PC-9 (cell line): ENCODE measurements at regions not wholly inside any gene's neighbourhood (a gene's known extent, or its start where the extent isn't known, plus 50 kb on each side); places are given as distances from the start of the nearest gene placed in this dataset.
"Not testable (repeated sequence)": the region's sequence is repeated elsewhere in the genome, so short reads cannot be mapped to it uniquely, and the experiment has no call there.

Source experiments
- BruUV-seq: library from RNA; stranded (reverse); fragments of 400-500 nt; replicated peaks from 2 replicates; lab custom pipeline; 2021; lab: Mats Ljungman, UMichigan
- CTCF ChIA-PET: fragments of 300-600 bp; sonication (Branson Sonifier 250); formaldehyde crosslinking; loops from one replicate; lab custom pipeline; 2022; ENCODE audit warnings: antibody characterized with exemption; lab: Charles Lee
- POLR2A ChIA-PET: fragments of 300-600 bp; sonication (Branson Sonifier 250); formaldehyde crosslinking; loops from one replicate; lab custom pipeline; 2022; ENCODE audit warnings: antibody characterized with exemption; ENCODE audit not compliant: unreplicated experiment; lab: Charles Lee
- DNase-seq, 2 experiments: peaks; one replicate each; pipeline versions ENCODE4 v3.0.0 to v3.0.0-alpha.2; 2015 to 2022; ENCODE audit warnings: mixed read lengths in 1 of 2
- H2AFZ ChIP-seq: fragments of 200-600 bp; sonication (generic); 2 replicates; pipeline ENCODE4 v1.8.1; 2017; ENCODE audit warnings: antibody characterized with exemption
- H3F3A ChIP-seq: fragments of 200-600 bp; sonication (generic); 2 replicates; pipeline ENCODE4 v1.8.1; 2017; ENCODE audit warnings: antibody characterized with exemption, mild to moderate bottlenecking, low read depth; ENCODE audit not compliant: insufficient read depth
- H3K27ac ChIP-seq: fragments of 200-600 bp; sonication (generic); 2 replicates; pipeline ENCODE4 v1.6.1; 2016; ENCODE audit warnings: mixed run types
- H3K27me3 ChIP-seq: fragments of 200-600 bp; sonication (generic); 2 replicates; pipeline ENCODE4 v1.6.1; 2016; ENCODE audit warnings: low read depth, mixed run types; ENCODE audit not compliant: insufficient read depth
- H3K36me3 ChIP-seq: fragments of 200-600 bp; sonication (generic); 2 replicates; pipeline ENCODE4 v1.6.1; 2016; ENCODE audit warnings: low read depth, mixed run types
- H3K4me1 ChIP-seq: fragments of 200-600 bp; sonication (generic); replicated peaks from 2 replicates; pipeline ENCODE4 v1.6.1; 2016; ENCODE audit warnings: mixed run types; ENCODE audit not compliant: insufficient read depth
- H3K4me2 ChIP-seq: fragments of 200-600 bp; sonication (generic); 2 replicates; pipeline ENCODE4 v1.6.1; 2017; ENCODE audit warnings: mixed run types
- H3K4me3 ChIP-seq: fragments of 200-600 bp; sonication (generic); 2 replicates; pipeline ENCODE4 v1.6.1; 2016; ENCODE audit warnings: mixed run types
- H3K79me2 ChIP-seq: fragments of 200-600 bp; sonication (generic); 2 replicates; pipeline ENCODE4 v1.6.1; 2017; ENCODE audit warnings: low read depth, mixed run types
- H3K9me2 ChIP-seq: fragments of 200-600 bp; sonication (generic); 2 replicates; pipeline ENCODE4 v1.8.1; 2017; ENCODE audit warnings: mild to moderate bottlenecking; ENCODE audit not compliant: insufficient read depth
- H3K9me3 ChIP-seq: fragments of 200-600 bp; sonication (generic); 2 replicates; pipeline ENCODE4 v1.8.1; 2016; ENCODE audit warnings: low read depth; ENCODE audit not compliant: insufficient read depth
- H4K20me1 ChIP-seq: fragments of 200-600 bp; sonication (generic); 2 replicates; pipeline ENCODE4 v1.8.1; 2017; ENCODE audit not compliant: insufficient read depth
- CTCF ChIP-seq: fragments of 200-600 bp; sonication (generic); conservative IDR thresholded peaks from 2 replicates; pipeline ENCODE4 v1.6.1; 2017; ENCODE audit warnings: mixed run types, antibody characterized with exemption, mild to moderate bottlenecking, moderate library complexity
- EZH2 ChIP-seq: fragments of 200-600 bp; sonication (generic); IDR thresholded peaks from 2 replicates; pipeline ENCODE4 v1.8.0; 2017; ENCODE audit warnings: antibody characterized with exemption, low read depth
- intact Hi-C: fragments of 100-400 bp; cut with micrococcal nuclease; formaldehyde crosslinking; loops from one replicate; pipeline ENCODE4 v1.10.0; 2022; ENCODE audit not compliant: unreplicated experiment

GRCh38 chr6:170003027-170003426 lies 251.6 kb downstream of the ERMARD start:
- Histone ChIP-seq H3F3A (no peaks in the 10 kb centered on the region), H3K4me2 (no peak overlapping the region), H3K27me3 (peaks cover 22% of the 10 kb centered on the region), H2AFZ (no peak overlapping the region), H3K27ac (no peak overlapping the region), H3K9me2 (no peaks in the 10 kb centered on the region), H4K20me1 (no peaks in the 10 kb centered on the region), H3K36me3 (no peaks in the 10 kb centered on the region), H3K4me1 (no peaks in the 10 kb centered on the region), H3K79me2 (no peaks in the 10 kb centered on the region), H3K4me3 (no peak overlapping the region), H3K9me3 (no peaks in the 10 kb centered on the region)
- no peak for DNase-seq
- BruUV-seq = no TSS peak
- intact Hi-C loops = no loop called here
- ChIA-PET CTCF (no interaction called here), POLR2A (no interaction called here)
- TF ChIP-seq EZH2 = no peak
- peak; percentile 39; the same call in 1 of the 2 replicates for TF ChIP-seq CTCF

GRCh38 chr6:170001782-170002181 lies 250.4 kb downstream of the ERMARD start:
- H3K9me3 ChIP-seq, intact Hi-C loops, H3K79me2 ChIP-seq, CTCF ChIA-PET, H3K9me2 ChIP-seq, H3K4me1 ChIP-seq, H3K36me3 ChIP-seq, H3K4me3 ChIP-seq, POLR2A ChIA-PET, DNase-seq, H4K20me1 ChIP-seq, H3F3A ChIP-seq, BruUV-seq, H2AFZ ChIP-seq, H3K27ac ChIP-seq, H3K4me2 ChIP-seq: not testable (repeated sequence)
- peaks cover 14% of the 10 kb centered on the region for H3K27me3 ChIP-seq

- POLR2A ChIA-PET = no interaction called here
- Histone ChIP-seq H3K27ac (no peak overlapping the region), H4K20me1 (no peaks in the 10 kb centered on the region), H3K4me3 (no peak overlapping the region), H3K79me2 (no peaks in the 10 kb centered on the region), H3K36me3 (no peaks in the 10 kb centered on the region), H3F3A (no peaks in the 10 kb centered on the region), H3K9me3 (no peaks in the 10 kb centered on the region), H3K27me3 (peaks cover 15% of the 10 kb centered on the region), H3K4me1 (no peaks in the 10 kb centered on the region), H2AFZ (no peak overlapping the region), H3K9me2 (no peaks in the 10 kb centered on the region), H3K4me2 (no peak overlapping the region)
- CTCF ChIA-PET = no interaction called here
- TF ChIP-seq CTCF = no peak
- no peak for TF ChIP-seq EZH2
- intact Hi-C loops = no loop called here
- DNase-seq = no peak
- no TSS peak for BruUV-seq
Observed at GRCh38 chr6:170000071-170000843, 248.8 kb downstream of the ERMARD start.

- H3K4me3 ChIP-seq = no peak overlapping the region
- H3K4me1 ChIP-seq = no peaks in the 10 kb centered on the region
- CTCF ChIA-PET = no interaction called here
- no peaks in the 10 kb centered on the region for H3K36me3 ChIP-seq
- no peak for TF ChIP-seq CTCF
- no peak for TF ChIP-seq EZH2
- BruUV-seq = no TSS peak
- intact Hi-C loops = no loop called here
- no peaks in the 10 kb centered on the region for H4K20me1 ChIP-seq
- peaks cover 23% of the 10 kb centered on the region for H3K27me3 ChIP-seq
- no peak overlapping the region for H2AFZ ChIP-seq
- no peak overlapping the region for H3K4me2 ChIP-seq
- no peak overlapping the region for H3K27ac ChIP-seq
- no peaks in the 10 kb centered on the region for H3K79me2 ChIP-seq
- no peaks in the 10 kb centered on the region for H3F3A ChIP-seq
- no peaks in the 10 kb centered on the region for H3K9me2 ChIP-seq
- POLR2A ChIA-PET = no interaction called here
- no peaks in the 10 kb centered on the region for H3K9me3 ChIP-seq
- DNase-seq = no peak
Observed at GRCh38 chr6:169999367-169999766, 247.9 kb downstream of the ERMARD start.
